MM.1S (cell line): ENCODE measurements at regions not wholly inside any gene's neighbourhood (a gene's known extent, or its start where the extent isn't known, plus 50 kb on each side); places are given as distances from the start of the nearest gene placed in this dataset.

Source experiments
- DNase-seq: peaks from one replicate; pipeline ENCODE4 v3.0.0-alpha.2; 2015
- H2AFZ ChIP-seq: fragments of 300-600 bp; sonication (generic); 2 replicates; pipeline ENCODE4 v1.6.0; 2016; ENCODE audit warnings: antibody characterized with exemption, low read length
- H3F3A ChIP-seq: fragments of 300-600 bp; sonication (generic); 2 replicates; pipeline ENCODE4 v1.6.1; 2016; ENCODE audit warnings: mild to moderate bottlenecking, antibody characterized with exemption, low read length, moderate library complexity, mixed read lengths; ENCODE audit not compliant: insufficient read depth
- H3K27ac ChIP-seq: fragments of 300-600 bp; sonication (generic); 2 replicates; pipeline ENCODE4 v1.5.1; 2016; ENCODE audit warnings: mild to moderate bottlenecking, low read length
- H3K27me3 ChIP-seq: fragments of 300-600 bp; sonication (generic); replicated peaks from 2 replicates; pipeline ENCODE4 v1.6.0; 2016; ENCODE audit warnings: low read length; ENCODE audit not compliant: insufficient read depth
- H3K36me3 ChIP-seq: fragments of 300-600 bp; sonication (generic); replicated peaks from 2 replicates; pipeline ENCODE4 v1.6.1; 2016; ENCODE audit warnings: mild to moderate bottlenecking, low read length, mixed read lengths; ENCODE audit not compliant: insufficient read depth
- H3K4me1 ChIP-seq: fragments of 300-600 bp; sonication (generic); 2 replicates; pipeline ENCODE4 v1.6.1; 2016; ENCODE audit warnings: low read length, mixed read lengths
- H3K4me2 ChIP-seq: fragments of 300-600 bp; sonication (generic); 2 replicates; pipeline ENCODE4 v1.6.0; 2016; ENCODE audit warnings: low read depth, low read length
- H3K4me3 ChIP-seq: fragments of 300-600 bp; sonication (generic); 2 replicates; pipeline ENCODE4 v1.5.1; 2016; ENCODE audit warnings: low read length, mixed read lengths
- H3K79me2 ChIP-seq: fragments of 300-600 bp; sonication (generic); 2 replicates; pipeline ENCODE4 v1.6.1; 2016; ENCODE audit warnings: mixed run types, low read length, mixed read lengths
- H3K9ac ChIP-seq: fragments of 300-600 bp; sonication (generic); 2 replicates; pipeline ENCODE4 v1.6.1; 2016; ENCODE audit warnings: low read length, mixed read lengths
- H3K9me2 ChIP-seq: fragments of 300-600 bp; sonication (generic); replicated peaks from 2 replicates; pipeline ENCODE4 v1.6.1; 2016; ENCODE audit warnings: mild to moderate bottlenecking, low read length, mixed read lengths; ENCODE audit not compliant: insufficient read depth
- H3K9me3 ChIP-seq: fragments of 300-600 bp; sonication (generic); replicated peaks from 2 replicates; pipeline ENCODE4 v1.6.1; 2016; ENCODE audit warnings: mild to moderate bottlenecking, low read length, mixed read lengths; ENCODE audit not compliant: insufficient read depth
- H4K20me1 ChIP-seq: fragments of 300-600 bp; sonication (generic); 2 replicates; pipeline ENCODE4 v1.6.1; 2016; ENCODE audit warnings: mild to moderate bottlenecking, low read length, moderate library complexity, mixed read lengths; ENCODE audit not compliant: insufficient read depth
- CTCF ChIP-seq: fragments of 300-600 bp; sonication (generic); IDR thresholded peaks from 2 replicates; pipeline ENCODE4 v1.5.1; 2016; ENCODE audit warnings: antibody characterized with exemption, low read length, mixed read lengths
- EZH2 ChIP-seq: fragments of 300-600 bp; sonication (generic); optimal IDR thresholded peaks from 2 replicates; pipeline ENCODE3; 2017; ENCODE audit warnings: low read depth, mild to moderate bottlenecking, antibody characterized with exemption, low read length, mixed read lengths
- EZH2phosphoT487 ChIP-seq: fragments of 300-600 bp; sonication (generic); IDR thresholded peaks from 2 replicates; pipeline ENCODE4 v1.6.1; 2018; ENCODE audit warnings: antibody characterized with exemption, low read length

- Histone ChIP-seq H3K27me3 (no peaks in the 10 kb centered on the region), H3K27ac (no peak overlapping the region), H3K4me1 (no peaks in the 10 kb centered on the region), H4K20me1 (no peaks in the 10 kb centered on the region), H3K4me2 (no peak overlapping the region), H3K4me3 (no peak overlapping the region), H3F3A (no peaks in the 10 kb centered on the region), H3K36me3 (no peaks in the 10 kb centered on the region), H2AFZ (no peak overlapping the region), H3K9ac (no peak overlapping the region), H3K9me2 (no peaks in the 10 kb centered on the region), H3K9me3 (no peaks in the 10 kb centered on the region), H3K79me2 (no peaks in the 10 kb centered on the region)
- no peak for DNase-seq
- TF ChIP-seq CTCF (no peak), EZH2phosphoT487 (no peak), EZH2 (no peak)
Observed at GRCh38 chr21:26761174-26761915, 83.9 kb downstream of the ADAMTS1 start.

- Histone ChIP-seq H3K36me3 (no peaks in the 10 kb centered on the region), H4K20me1 (no peaks in the 10 kb centered on the region), H2AFZ (no peak overlapping the region), H3K9me3 (no peaks in the 10 kb centered on the region), H3K4me3 (no peak overlapping the region), H3K27ac (no peak overlapping the region), H3K9ac (no peak overlapping the region), H3K9me2 (no peaks in the 10 kb centered on the region), H3K4me1 (no peaks in the 10 kb centered on the region), H3K79me2 (no peaks in the 10 kb centered on the region), H3K4me2 (no peak overlapping the region), H3K27me3 (no peaks in the 10 kb centered on the region), H3F3A (no peaks in the 10 kb centered on the region)
- DNase-seq = no peak
- TF ChIP-seq CTCF (no peak), EZH2 (no peak), EZH2phosphoT487 (no peak)
Observed at GRCh38 chr21:26759731-26760130, 85.5 kb downstream of the ADAMTS1 start.

DNA sequence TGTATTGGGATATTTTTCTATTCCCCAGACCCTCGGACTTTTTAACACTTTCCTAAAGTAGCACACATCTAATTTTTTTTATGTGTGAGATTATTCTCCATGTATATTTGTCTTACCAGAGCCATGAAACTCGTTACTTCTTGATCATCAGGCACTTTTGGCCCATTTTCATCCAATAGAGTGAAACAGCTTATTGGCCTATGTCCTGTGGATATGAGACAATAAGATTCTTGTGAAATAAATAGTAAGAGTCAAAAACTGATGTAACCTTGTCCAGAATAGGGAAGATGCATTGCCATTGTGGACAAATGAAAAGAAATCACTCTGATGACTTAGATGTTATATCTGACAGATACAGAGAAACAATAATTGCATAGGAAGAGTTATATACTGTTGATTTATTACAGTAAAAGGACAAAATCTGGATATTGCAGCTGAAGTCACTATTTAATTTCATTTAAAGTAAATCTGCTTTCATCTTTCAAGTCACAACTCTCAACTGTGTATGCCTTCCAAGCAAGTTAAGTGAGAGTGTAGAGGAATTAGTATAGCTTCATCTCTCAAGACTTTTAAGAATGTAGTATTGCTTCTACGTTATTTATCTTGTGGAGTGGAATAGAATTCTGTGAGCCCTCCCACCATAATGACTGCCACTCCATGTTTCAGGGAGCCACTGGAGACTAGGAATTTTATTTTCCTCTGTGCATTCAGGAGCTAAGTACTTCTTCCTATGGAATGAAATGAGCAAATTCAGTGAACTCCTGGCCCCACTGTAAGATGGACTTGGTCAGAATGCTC, 86.9 kb downstream of the ADAMTS1 start:
- no peaks in the 10 kb centered on the region for H3F3A ChIP-seq
- no peak for DNase-seq
- TF ChIP-seq CTCF = no peak
- no peak for TF ChIP-seq EZH2phosphoT487
- TF ChIP-seq EZH2 = no peak
- H3K9me2 ChIP-seq = no peaks in the 10 kb centered on the region
- H3K36me3 ChIP-seq = no peaks in the 10 kb centered on the region
- no peaks in the 10 kb centered on the region for H3K4me1 ChIP-seq
- H3K27ac ChIP-seq = no peak overlapping the region
- no peak overlapping the region for H3K4me2 ChIP-seq
- no peaks in the 10 kb centered on the region for H3K27me3 ChIP-seq
- no peaks in the 10 kb centered on the region for H4K20me1 ChIP-seq
- no peak overlapping the region for H3K4me3 ChIP-seq
- no peak overlapping the region for H3K9ac ChIP-seq
- no peak overlapping the region for H2AFZ ChIP-seq
- no peaks in the 10 kb centered on the region for H3K9me3 ChIP-seq
- no peaks in the 10 kb centered on the region for H3K79me2 ChIP-seq
